Esophagus muscularis mucosa (tissue), 4 donors: ENCODE measurements at regions not wholly inside any gene's neighbourhood (a gene's known extent, or its start where the extent isn't known, plus 50 kb on each side); places are given as distances from the start of the nearest gene placed in this dataset.

Experiments used
- DNase-seq: peaks from one replicate; pipeline ENCODE4 v3.0.0-alpha.2; 2017; ENCODE audit errors: extremely low spot score
- H3K27ac ChIP-seq, 4 donors: fragments of 200-600 bp; sonication (generic); replicated peaks in 1 of 4; 1 replicate in 3 of 4; 2 replicates in 1 of 4; pipeline ENCODE4 v1.5.1; 2016 to 2019; ENCODE audit warnings: mild to moderate bottlenecking in 1 of 4
- H3K27me3 ChIP-seq, 4 donors: fragments of 200-600 bp; sonication (generic); one replicate each; pipeline versions ENCODE4 v1.5.1 to v1.6.0; 2016 to 2019
- H3K36me3 ChIP-seq, 4 donors: fragments of 200-600 bp; sonication (generic); one replicate each; pipeline ENCODE4 v1.5.1; 2016 to 2019
- H3K4me1 ChIP-seq, 4 donors: fragments of 200-600 bp; sonication (generic); one replicate each; pipeline ENCODE4 v1.5.1; 2016 to 2019
- H3K4me3 ChIP-seq, 4 donors: fragments of 200-600 bp; sonication (generic); 1 replicate in 2 of 4; 2 replicates in 2 of 4; pipeline ENCODE4 v1.5.1; 2016 to 2019; ENCODE audit warnings: mild to moderate bottlenecking in 4 of 4, moderate library complexity in 1 of 4
- H3K9me3 ChIP-seq, 4 donors: fragments of 200-600 bp; sonication (generic); 1 replicate in 3 of 4; 2 replicates in 1 of 4; pipeline ENCODE4 v1.5.1; 2016 to 2019
- CTCF ChIP-seq, 3 experiments: fragments of 200-600 bp in 2 of 3; fragments of 450-650 bp in 1 of 3; sonication (generic) in 2 of 3; IDR thresholded peaks; one replicate each; pipeline ENCODE4 v1.5.1; 2017 to 2019; ENCODE audit warnings: antibody characterized with exemption in 3 of 3, mild to moderate bottlenecking in 2 of 3, moderate library complexity in 1 of 3
- EP300 ChIP-seq: sonication (generic); formaldehyde crosslinking; IDR thresholded peaks from one replicate; pipeline ENCODE4 v1.6.1; 2017; ENCODE audit warnings: antibody characterized with exemption
- POLR2A ChIP-seq: fragments of 450-650 bp; IDR thresholded peaks from one replicate; pipeline ENCODE4 v1.6.1; 2017; ENCODE audit warnings: antibody characterized with exemption, moderate library complexity, mild to moderate bottlenecking, low read depth
- POLR2AphosphoS5 ChIP-seq, 2 donors: sonication (generic); formaldehyde crosslinking; IDR thresholded peaks; one replicate each; pipeline ENCODE4 v1.6.1; 2017; ENCODE audit warnings: antibody characterized with exemption in 2 of 2
- WGBS: methylation state at CpG from one replicate; pipeline ENCODE4 v1.1.5; 2018; 5-methylcytosine and 5-hydroxymethylcytosine counted together
- intact Hi-C: fragments of 100-400 bp; cut with DNase I; formaldehyde crosslinking; loops from one replicate; pipeline ENCODE4 v1.15.1; 2023

GRCh38 chr20:60300374-60300773 lies 342.2 kb downstream of the CDH26 start:
- intact Hi-C loops, result no loop called here

DNA sequence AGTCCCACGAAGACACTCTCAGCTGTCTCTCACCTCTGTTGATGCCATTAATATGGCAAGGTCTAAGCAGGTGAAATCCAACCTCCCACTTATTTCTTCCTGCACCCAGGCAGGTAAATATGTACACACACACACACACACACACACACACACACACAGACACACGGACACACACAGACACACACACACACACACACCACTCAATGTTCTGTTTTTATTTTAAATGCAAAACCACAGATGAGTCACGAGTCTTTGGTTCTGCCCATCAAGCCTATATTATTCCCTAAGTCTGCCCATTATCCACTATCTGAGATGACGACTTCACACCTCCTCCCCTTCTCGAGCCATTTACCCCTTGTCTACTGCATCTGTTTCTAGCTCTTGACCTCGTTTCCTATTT lies 344.7 kb downstream of the CDH26 start:
- Histone ChIP-seq H3K36me3 (no peaks in the 10 kb centered on the region), H3K4me1 (no peaks in the 10 kb centered on the region), H3K27me3 (peaks cover 0 to 16% (median 0%) of the 10 kb centered on the region in 4 donors), H3K27ac (no peak overlapping the region), H3K4me3 (no peak overlapping the region), H3K9me3 (no peaks in the 10 kb centered on the region)
- TF ChIP-seq POLR2A (no peak), CTCF (IDR thresholded peaks at IDR 0.05) (no peak), EP300 (no peak), POLR2AphosphoS5 (IDR thresholded peaks at IDR 0.05) (no peak)
- intact Hi-C loops, result no loop called here
- WGBS, result 59% methylated on average over 6 of the region's 6 CpGs
- DNase-seq, result no peak

More at GRCh38 chr20:60300374-60300773, 342.2 kb downstream of the CDH26 start:
- DNase-seq, result no peak
- WGBS, result 82% methylated on average over 3 of the region's 3 CpGs
- Histone ChIP-seq H3K36me3 (no peaks in the 10 kb centered on the region), H3K4me1 (no peaks in the 10 kb centered on the region), H3K27me3 (peaks cover 0 to 16% (median 0%) of the 10 kb centered on the region in 4 donors), H3K27ac (no peak overlapping the region), H3K4me3 (no peak overlapping the region), H3K9me3 (no peaks in the 10 kb centered on the region)
- TF ChIP-seq POLR2AphosphoS5 (IDR thresholded peaks at IDR 0.05) (no peak), CTCF (IDR thresholded peaks at IDR 0.05) (no peak)

DNA sequence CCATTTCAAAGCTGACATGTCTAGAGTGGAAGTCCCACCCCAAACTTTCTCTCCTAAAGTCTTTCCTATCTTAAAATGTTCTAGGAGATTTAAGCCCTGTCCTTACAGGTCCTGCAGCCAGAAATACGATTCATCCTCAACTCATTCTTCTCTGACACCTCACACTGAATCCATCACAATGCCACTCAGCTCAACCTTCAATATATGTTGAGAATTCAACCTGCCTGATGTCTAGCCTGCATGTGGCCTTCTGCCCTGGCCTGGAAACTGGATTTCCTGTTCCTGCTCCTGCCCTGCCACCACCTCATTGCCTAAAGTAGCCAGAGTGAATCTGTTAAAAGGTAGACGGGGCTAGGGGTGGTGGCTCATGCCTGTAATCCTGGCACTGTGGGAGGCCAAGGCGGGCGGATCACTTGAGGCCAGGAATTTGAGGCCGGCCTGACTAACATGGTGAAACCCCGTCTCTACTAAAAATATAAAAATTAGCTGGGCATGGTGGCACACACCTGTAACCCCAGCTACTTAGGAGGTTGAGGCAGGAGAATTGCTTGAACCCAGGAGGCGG lies 345.9 kb downstream of the CDH26 start:
- no peaks in the 10 kb centered on the region for H3K9me3 ChIP-seq
- 91% methylated on average over 7 of the region's 7 CpGs for WGBS
- no peak overlapping the region for H3K4me3 ChIP-seq
- DNase-seq, result no peak
- intact Hi-C loops, result no loop called here
- H3K27me3 ChIP-seq, result peaks cover 0 to 9% (median 0%) of the 10 kb centered on the region in 4 donors
- no peak overlapping the region for H3K27ac ChIP-seq
- no peaks in the 10 kb centered on the region for H3K4me1 ChIP-seq
- TF ChIP-seq CTCF (IDR thresholded peaks at IDR 0.05), result no peak
- TF ChIP-seq EP300, result no peak
- TF ChIP-seq POLR2AphosphoS5 (IDR thresholded peaks at IDR 0.05), result no peak
- TF ChIP-seq POLR2A, result no peak
- no peaks in the 10 kb centered on the region for H3K36me3 ChIP-seq

GRCh38 chr20:60304931-60305330 lies 346.7 kb downstream of the CDH26 start:
- no peak for TF ChIP-seq EP300
- no peak for TF ChIP-seq POLR2A
- no peak for TF ChIP-seq CTCF (IDR thresholded peaks at IDR 0.05)
- TF ChIP-seq POLR2AphosphoS5 (IDR thresholded peaks at IDR 0.05), result no peak
- 80% methylated on average over 4 of the region's 4 CpGs for WGBS
- no peak for DNase-seq
- H3K9me3 ChIP-seq, result no peaks in the 10 kb centered on the region
- H3K4me3 ChIP-seq, result no peak overlapping the region
- H3K27me3 ChIP-seq, result peaks cover 0 to under 1% (median 0%) of the 10 kb centered on the region in 4 donors
- H3K36me3 ChIP-seq, result no peaks in the 10 kb centered on the region
- intact Hi-C loops, result no loop called here
- no peaks in the 10 kb centered on the region for H3K4me1 ChIP-seq
- no peak overlapping the region for H3K27ac ChIP-seq

DNA sequence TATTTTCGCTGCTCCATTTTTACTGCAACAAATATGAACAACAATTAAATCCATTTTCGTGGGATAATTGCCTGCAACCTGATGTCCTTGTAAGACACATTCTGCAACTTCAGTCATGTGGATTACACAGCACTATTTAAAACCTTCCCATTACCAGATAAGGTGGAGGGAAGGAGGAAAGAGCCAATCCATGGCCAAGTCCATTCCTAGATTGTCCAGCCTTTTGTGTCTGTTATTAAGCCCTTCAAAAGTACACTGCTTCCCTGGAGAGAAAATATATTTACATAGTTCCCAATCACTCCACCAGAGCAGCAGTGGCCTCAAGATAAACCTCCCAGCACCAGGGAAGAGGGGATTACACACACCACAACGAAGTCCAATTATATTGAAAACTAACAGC lies 347.9 kb downstream of the CDH26 start:
- Histone ChIP-seq H3K4me3 (no peak overlapping the region), H3K27ac (no peak overlapping the region), H3K4me1 (no peaks in the 10 kb centered on the region), H3K36me3 (no peaks in the 10 kb centered on the region), H3K27me3 (no peaks in the 10 kb centered on the region), H3K9me3 (no peaks in the 10 kb centered on the region)
- intact Hi-C loops, result no loop called here
- TF ChIP-seq POLR2A, result no peak
- no peak for TF ChIP-seq CTCF (IDR thresholded peaks at IDR 0.05)
- TF ChIP-seq POLR2AphosphoS5 (IDR thresholded peaks at IDR 0.05), result no peak
- no peak for TF ChIP-seq EP300
- WGBS, result 67% methylated on average over 3 of the region's 3 CpGs
- DNase-seq, result no peak
